NCI-H1930 (cell line): ENCODE measurements at regions not wholly inside any gene's neighbourhood (a gene's known extent, or its start where the extent isn't known, plus 50 kb on each side); places are given as distances from the start of the nearest gene placed in this dataset.
"Not testable (repeated sequence)": the region's sequence is repeated elsewhere in the genome, so short reads cannot be mapped to it uniquely, and the experiment has no call there.

Experiments
- DNase-seq, 2 experiments: peaks; one replicate each; lab custom pipeline; 2025; lab: John Stamatoyannopoulos, UW

DNA sequence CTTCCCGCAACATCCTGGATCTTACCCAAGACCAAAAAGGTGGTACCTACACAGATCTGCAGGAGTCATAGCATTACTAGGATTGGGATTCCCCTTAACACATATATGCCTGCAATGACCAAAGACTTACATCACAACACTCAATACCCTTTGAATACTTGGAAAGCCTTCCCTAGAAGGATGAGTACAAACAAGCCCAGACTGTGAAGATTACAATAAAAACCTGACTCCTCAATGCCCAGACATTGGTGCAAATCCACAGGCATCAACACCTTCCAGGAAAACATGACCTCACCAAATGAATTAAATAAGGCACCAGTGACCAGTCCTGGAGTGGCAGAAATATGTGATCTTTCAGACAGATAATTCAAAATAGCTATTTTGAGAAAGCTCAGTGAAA lies 326.8 kb downstream of the TBL1XR1 start:
- no peak for DNase-seq

DNA sequence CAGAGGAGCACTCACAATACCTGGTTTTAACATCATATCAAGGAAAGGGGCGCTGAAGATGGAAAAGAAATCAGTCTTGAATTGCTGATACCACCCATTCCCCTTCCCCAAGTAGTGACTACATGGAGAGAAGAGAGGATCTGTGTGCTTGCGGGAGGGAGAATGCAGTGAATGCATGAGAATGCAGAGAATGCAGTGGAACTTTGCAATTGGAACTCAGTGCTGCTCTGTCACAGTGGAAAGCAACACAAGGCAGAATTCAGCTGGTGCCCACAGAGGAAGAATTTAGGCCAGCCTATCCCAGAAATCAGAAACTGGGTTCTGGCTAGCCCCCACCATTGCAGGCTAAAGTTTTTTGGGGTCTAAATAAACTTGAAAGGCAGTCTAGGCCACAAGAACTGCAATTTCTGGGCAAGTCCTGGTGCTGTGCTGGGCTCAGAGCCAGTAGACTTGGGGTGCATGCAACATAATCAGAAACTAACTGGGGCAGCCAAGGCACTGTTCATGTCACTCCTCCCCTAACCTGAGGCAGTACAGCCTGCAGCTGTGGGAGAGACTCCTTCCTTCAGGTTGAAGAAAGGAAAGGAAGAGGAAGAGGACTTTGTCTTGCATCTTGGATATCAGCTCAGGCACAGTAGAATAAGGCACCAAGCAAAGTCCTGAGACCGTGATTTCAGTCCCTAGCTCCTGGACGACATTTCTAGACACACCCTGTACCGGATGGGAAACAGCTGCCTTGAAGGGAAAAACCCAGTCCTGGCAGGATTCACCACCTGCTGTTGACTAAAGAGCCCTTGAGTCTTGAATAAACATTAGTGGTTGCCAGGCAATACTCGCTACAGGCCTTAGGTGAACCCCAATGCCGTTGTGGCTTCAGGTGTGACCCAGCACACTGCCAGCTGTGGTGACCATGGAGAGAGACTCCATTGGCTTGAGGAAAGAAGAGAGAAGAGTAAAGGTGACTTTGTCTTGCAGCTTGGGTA lies 329.3 kb downstream of the TBL1XR1 start:
- no peak for DNase-seq

DNA sequence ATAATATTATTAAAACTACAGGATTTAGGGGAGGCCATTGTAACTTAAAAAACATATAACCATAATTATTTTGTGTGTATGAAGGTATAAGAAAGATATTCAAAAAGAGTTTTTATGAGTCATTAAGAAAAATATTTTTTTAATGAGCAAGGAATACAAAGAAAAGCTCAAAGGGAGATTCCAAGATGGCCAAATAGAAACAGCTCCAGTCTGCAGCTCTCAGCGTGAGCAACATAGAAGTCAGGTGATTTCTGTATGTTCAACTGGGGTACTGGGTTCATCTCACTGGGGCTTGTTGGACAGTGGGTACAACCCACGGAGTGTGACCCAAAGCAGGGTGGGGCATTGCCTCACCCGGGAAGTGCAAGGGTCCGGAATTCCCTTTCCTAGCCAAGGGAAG lies 336.1 kb downstream of the TBL1XR1 start:
- no peak for DNase-seq

DNA sequence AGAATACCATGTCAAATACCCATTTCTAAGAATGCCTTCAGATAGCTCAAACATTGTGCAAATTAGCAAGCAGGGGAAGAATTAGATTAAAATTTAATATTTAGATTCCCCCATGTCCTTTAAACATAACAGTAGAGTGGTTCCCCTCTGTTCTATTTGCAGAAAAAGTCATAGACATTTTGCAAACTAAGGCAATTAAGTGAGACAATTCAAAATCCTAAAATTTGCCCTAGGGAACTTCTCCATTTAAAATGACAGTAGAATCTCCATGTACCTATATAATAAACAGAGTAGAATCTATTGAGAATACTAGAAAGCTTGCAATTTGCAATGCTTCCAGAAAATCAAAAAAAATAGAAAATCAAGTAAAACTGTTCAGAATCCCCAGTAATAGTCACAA lies 340.6 kb downstream of the TBL1XR1 start:
- no peak for DNase-seq

DNA sequence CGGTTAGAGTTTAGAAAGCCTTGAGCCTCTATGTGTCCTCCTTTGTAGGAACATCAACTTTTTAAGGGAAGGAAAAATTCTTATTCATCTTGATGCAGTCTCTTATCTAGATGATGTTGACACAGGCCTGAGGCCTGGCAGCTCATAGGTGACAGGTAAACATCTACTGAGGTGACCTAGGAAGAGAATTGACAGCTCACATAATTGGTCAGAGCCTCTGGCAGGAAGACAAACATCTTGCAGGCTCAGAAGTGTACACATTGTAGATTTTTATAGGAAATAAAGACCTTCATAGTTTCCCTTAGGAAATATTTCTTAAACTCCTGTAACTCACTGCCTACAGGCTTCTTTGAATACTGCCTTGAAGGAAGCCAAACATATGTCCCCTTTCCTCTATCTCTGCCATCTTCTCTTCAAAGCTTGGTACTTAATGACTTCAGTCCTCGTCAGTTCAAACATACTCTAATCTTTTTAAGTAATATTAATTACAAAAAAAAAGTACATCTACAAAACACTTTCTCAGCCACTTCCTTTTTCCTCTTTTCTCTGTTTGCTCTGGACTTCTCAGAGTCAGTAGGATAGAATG lies 341.3 kb downstream of the TBL1XR1 start:
- DNase-seq = no peak

DNA sequence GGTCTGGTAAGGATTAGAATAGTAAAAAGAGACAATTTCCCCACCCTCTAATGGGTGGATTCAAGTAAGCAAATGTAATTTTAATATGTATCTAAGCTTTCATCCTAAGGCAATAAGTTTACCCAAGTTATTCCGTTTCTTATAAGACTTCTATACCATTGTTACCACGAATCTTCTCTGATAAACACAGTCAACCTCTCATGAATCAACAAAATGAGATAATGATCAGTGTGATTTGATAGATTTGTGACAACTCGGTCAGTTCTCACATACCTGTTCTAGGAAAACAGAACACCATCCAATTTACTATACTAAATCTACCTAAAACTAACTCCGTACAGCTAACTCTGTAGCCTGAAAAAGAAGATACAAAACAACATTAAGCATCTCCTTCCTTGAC lies 342.1 kb downstream of the TBL1XR1 start:
- no peak for DNase-seq

DNA sequence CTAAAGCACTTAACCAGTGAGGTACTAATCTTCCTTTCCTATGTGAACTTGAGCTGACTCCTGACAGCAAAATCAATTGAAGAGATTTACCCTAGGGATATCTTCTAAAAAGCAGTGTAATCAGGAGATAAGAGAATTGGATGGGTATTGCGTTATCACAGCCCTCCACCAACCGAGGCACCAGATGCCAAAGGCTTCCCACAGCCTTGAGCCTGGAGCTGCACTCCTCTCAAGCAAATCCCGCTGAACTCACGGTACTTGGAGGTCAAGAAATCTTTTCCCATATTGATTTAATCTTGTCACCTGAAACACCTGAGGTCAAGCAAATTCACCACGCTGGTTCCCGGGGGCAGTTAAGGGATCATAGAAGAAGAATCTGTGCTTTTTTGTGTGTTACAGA lies 346.8 kb downstream of the TBL1XR1 start:
- DNase-seq = no peak

DNA sequence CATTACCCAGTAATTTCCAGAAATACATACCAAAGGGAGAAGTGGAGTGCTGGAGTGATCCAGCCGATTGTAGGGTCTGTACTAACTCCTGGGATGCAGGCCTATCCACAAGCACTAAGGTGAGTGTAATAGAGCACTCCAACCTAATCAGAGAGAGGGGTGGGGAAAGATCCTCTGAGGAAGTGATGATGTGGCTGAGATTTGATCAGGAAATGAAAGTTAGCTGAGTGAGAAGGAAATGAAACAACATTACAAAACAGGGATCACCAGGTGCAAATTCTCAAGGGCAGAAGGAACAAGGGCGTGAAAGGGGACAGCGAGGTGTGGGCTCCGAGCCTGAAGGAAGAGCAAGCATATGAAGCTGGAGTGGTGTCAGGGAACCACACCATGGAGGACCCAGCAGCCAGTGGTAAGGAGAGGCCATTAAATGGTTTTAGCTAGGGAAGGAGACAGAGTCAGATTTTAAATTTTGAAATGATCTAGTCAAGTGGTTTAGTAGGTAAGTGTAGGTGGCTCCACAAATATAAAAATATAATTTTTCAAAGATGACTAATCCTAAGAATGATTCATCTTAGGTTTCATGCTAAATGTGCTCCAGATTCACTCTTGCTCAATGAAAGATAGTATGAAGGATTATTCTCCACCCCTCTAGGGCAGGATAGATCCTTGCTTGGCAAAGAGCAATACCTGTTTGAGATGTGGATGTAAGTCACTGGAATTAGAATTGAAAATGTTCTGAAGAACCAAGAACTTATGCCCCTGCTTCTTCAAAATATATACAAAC lies 348.7 kb downstream of the TBL1XR1 start:
- no peak for DNase-seq

DNA sequence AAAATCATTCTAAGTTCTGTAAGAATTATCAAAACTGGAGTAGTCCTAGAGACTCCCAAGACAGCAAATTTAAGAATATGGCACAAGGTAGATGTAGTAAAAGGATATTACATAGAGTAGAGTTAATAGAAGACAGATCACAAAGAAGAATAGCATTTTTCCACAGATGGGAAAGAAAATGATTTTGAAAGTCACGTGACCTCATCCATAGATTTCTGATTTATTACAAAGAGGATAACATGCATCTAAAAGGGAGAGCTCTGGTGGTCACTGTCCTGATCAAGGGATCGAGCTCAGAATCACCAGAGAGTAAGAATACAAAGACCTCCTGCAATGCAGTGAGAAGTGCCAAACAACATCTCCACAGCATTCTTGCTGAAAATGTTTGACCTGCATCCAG lies 354.4 kb downstream of the TBL1XR1 start:
- no peak for DNase-seq

DNA sequence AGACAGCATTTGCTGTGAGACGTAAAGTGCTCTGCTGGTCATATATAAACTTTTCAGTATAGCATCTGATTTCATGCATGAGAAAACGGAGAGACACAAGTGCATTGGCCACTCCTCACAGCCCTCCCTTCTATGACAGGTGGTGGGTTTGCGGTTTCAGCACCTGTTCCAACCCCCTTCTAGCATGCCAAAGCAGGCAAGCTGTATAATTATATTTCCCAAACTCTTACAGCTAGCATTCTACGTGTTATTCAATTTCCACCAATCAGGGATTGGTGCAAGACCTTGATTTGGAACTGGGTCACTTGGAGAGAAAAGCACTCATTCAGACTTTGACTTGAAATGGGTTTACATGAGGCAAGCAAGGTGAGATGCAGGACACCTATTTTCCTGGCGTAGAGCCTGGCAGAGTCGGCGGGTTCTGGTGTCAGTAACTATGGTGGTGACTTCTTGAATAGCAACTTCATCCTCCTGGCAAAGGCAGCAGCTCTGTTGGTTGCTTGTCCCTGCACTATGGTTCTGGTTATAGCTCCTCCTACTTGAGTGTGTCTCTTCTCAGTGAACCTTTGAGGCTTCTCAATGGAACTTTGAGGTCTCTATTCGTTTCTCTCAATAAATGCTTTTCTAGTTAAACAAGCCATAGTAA lies 356.5 kb downstream of the TBL1XR1 start:
- no peak for DNase-seq

DNA sequence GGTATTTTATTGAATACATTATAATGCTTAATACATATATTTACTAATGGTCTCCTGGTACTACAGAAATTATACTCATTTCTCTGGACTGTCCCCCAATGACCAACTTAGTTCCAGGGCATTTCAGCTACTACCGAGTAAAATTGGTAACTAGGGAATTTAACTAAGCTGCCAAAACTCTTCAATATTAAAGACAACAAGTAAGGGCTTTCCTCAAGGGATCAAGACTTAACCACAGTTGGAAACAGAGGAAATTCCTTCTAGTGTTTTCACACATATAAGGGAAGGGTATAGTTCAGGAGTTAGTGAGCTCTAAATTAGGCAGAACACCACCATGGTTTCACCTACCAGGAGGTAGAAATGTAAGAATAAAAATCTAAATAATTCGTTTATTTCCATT lies 357.4 kb downstream of the TBL1XR1 start:
- no peak for DNase-seq

DNA sequence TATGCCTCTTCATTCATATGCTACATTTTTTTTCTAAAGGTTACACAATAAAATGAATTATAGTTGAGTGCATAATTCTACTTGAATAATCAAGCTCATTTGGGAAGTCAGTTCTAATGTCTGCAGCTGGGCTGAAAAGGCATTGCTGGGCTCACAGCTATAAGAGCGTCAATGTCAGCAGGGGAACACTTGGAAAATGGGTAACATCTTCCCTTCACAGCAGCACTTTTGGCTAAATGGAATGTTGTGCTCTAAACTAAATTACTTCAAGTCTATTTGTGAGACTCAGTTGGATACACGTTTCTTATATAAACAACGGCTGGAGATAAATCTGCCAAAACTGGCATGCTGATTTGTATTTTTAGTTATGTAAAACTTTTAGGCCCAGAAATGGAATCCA lies 357.8 kb downstream of the TBL1XR1 start:
- no peak for DNase-seq

DNA sequence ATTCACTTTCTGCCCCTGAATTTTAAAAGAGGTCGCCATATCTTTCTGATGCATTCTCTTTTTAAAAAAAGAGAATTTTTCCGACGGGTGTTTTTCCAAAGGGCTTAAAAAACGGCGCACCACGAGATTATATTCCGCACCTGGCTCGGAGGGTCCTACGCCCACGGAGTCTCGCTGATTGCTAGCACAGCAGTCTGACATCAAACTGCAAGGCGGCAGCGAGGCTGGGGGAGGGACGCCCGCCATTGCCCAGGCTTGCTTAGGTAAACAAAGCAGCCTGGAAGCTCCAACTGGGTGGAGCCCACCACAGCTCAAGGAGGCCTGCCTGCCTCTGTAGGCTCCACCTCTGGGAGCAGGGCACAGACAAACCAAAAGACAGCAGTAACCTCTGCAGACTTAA lies 370.0 kb downstream of the TBL1XR1 start:
- DNase-seq = not testable (repeated sequence)

DNA sequence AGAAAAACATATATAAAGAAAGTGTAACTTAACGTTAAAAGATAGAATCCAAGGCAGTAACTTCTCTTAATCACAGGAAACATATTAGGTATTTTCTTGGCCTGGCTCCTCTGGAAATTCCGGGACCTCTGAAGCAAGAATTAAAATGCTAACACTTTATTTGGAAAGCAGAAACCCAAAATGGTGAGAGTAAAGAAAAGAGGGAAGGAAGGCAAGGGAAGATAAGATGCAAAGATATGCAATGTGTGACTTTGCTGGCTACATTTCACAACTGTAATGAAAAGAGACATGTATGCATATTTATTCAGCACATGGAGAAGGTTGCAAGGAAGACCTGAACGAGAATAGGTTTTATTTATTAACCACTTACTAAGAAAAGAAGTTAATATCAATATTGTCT lies 372.5 kb downstream of the TBL1XR1 start:
- DNase-seq = no peak

DNA sequence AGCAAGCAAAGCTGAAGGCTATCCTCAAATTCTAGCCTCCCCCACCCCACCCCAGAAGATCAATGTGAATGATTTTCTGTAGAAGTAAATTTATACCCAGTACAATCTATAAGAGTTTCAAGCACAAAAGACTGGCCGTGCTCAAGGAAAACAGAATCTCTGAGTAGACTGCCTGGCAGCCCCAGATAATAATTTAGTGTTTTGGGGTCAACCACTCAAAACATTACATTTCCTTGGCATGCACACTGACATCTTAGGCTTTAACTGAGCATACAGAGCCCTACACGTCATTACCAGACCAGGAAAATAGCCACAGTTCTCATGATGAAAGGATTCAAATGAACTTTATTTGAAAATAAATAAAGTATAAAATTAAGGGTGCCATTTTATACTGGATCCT lies 376.5 kb downstream of the TBL1XR1 start:
- no peak for DNase-seq

DNA sequence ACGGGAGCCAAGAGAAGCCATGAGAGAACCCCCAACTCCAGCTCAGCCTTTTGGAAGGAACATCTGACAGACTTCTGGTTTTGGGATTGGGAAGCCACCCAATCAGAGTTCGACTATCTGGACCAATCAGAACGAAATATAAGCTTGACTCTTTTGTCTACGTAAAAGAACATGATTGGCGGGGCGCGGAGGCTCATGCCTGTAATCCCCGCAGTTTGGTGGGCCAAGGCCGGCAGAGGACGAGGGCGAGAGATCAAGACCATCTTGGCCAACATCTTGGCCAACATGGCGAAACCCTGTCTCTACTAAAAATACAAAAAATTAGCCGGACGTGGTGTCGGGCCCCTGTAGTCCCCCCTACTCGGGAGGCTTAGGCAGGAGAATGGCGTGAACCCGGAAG lies 380.3 kb downstream of the TBL1XR1 start:
- DNase-seq = no peak

DNA sequence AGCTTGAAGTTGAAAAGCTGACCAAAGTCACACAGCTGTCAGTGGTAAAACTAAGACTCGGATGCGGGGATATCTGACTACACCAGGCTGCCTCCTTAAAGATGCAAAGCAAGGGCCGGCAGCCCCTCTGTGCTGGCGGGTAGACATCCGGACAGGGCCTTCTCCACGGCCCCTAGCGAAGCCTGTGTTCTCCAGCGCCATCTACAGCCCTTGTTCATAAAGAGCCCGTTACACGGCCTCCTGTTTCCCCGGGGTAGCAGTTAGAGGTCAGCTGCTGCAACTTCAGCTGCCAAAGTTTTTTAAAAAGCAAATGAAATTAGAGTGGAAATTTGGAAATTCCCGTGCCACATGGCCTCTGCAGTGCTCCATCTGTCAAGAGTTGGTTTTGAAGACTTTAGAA lies 383.0 kb downstream of the TBL1XR1 start:
- DNase-seq = no peak

DNA sequence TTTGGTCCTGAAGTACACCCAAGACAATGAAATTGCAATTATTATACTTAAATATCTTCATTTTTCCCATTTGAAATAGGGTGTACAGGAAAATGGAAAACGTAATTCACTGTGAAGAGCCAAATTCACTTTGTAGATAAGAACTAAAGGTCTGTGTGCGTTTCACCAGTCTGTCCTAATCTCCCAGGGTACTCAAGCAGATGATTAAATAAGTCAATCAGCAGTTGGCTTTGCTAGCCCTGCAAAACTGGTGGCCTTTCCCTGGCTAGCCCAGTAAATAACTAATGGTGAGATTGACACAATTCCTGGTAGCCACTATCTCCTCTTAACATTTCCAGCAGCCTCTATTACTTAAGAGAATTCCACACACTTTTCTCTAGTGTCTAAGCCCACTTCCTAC lies 389.3 kb downstream of the TBL1XR1 start:
- DNase-seq = no peak

DNA sequence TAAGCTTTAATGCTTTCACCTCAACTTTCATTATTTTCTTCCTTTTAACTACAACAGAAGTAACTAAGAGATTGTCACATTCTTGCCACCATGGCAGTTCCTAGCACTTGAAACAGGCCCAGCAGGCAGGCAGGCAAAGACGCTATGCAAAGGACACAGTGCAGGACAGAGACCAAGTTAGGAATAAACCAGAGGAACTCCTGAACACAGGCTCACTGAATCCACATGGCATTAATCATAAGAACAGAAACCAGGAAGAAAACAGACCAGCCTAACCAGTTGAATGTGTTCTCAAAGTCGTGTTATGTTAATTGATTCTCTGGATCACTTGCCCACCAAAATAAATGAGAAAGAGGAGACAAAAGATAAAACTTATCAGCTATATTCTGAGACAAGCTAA lies 397.6 kb downstream of the TBL1XR1 start:
- DNase-seq = no peak

DNA sequence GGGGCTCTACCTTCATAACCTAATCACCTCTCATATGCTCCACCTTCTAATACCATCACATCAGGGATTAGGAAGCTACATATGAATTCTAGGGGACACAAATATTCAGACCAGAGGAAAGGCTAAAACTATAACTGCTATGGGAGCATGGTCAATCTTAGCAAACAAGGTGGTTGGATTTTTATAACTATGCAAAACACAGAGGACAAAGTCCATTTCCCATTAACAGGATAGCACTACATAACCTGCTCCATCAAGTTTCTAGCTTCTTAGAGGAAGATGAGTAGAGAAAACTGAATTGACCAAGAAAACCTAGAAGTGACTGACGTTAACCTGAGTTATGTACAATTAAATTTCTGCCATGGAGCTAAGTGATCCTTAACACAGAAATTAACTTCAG lies 398.6 kb downstream of the TBL1XR1 start:
- no peak for DNase-seq

DNA sequence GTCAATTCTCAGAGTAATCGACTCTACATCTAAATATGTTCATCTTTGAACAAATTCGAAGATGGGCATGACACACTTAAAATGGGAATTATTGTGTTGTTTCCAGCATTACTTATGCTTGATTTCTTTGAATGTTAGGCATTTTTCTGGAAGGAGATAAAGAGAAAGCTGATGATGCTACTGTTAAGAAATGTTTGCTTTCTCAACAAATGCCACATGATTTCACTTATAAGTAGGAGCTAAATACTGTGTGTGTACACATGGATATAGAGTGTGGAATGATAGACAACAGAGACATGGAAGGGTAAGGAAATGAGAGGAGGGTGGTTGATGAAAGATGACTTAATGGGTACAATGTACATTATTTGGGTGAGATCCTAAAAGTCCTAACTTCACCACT lies 400.9 kb downstream of the TBL1XR1 start:
- no peak for DNase-seq

DNA sequence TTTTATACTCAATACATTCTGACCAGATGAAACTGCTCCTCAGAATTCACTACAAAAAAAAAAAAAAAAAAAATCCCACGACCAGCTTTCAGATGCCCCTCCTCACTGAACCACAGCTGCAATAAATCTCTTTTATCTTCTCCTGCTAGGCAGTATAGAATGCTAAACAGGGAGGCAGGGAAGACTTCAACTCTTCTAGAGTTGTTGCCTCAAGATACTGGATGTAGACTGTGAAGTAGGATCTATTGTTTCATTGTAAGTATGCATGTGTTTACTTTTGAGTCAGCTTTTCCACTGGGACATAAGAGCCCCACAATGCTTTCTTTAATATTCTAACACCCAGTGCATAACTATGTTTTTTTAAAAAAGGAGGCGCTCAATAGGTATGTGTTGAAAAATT lies 401.4 kb downstream of the TBL1XR1 start:
- DNase-seq = no peak
